Prostate gland (tissue), 2 donors: ENCODE measurements at regions not wholly inside any gene's neighbourhood (a gene's known extent, or its start where the extent isn't known, plus 50 kb on each side); places are given as distances from the start of the nearest gene placed in this dataset.

ENCODE experiments used
- CTCF ChIP-seq, 4 experiments: fragments of 200-600 bp in 2 of 4; fragments of 450-650 bp in 2 of 4; sonication (generic) in 2 of 4; IDR thresholded peaks; 1 replicate in 3 of 4; 2 replicates in 1 of 4; pipeline ENCODE4 v1.5.1; 2016 to 2019; ENCODE audit warnings: antibody characterized with exemption in 4 of 4, mild to moderate bottlenecking in 2 of 4, moderate library complexity in 2 of 4
- POLR2A ChIP-seq: fragments of 450-650 bp; IDR thresholded peaks from one replicate; pipeline ENCODE4 v1.6.1; 2016; ENCODE audit warnings: antibody characterized with exemption, mild to moderate bottlenecking
- POLR2AphosphoS5 ChIP-seq: sonication (generic); formaldehyde crosslinking; IDR thresholded peaks from one replicate; pipeline ENCODE4 v1.6.1; 2017; ENCODE audit warnings: antibody characterized with exemption

GRCh38 chr4:181599134-181599533 is 644.1 kb upstream of the TENM3 start:
- TF ChIP-seq POLR2AphosphoS5 (no peak), CTCF (IDR thresholded peaks at IDR 0.05) (no peak), POLR2A (no peak)
